Pulmonary artery endothelial cell (primary cell): ENCODE measurements at regions not wholly inside any gene's neighbourhood (a gene's known extent, or its start where the extent isn't known, plus 50 kb on each side); places are given as distances from the start of the nearest gene placed in this dataset.

ENCODE experiments used
- DNase-seq: peaks from one replicate; pipeline ENCODE4 v3.0.0-alpha.2; 2011; ENCODE audit warnings: low read depth, low spot score

DNA sequence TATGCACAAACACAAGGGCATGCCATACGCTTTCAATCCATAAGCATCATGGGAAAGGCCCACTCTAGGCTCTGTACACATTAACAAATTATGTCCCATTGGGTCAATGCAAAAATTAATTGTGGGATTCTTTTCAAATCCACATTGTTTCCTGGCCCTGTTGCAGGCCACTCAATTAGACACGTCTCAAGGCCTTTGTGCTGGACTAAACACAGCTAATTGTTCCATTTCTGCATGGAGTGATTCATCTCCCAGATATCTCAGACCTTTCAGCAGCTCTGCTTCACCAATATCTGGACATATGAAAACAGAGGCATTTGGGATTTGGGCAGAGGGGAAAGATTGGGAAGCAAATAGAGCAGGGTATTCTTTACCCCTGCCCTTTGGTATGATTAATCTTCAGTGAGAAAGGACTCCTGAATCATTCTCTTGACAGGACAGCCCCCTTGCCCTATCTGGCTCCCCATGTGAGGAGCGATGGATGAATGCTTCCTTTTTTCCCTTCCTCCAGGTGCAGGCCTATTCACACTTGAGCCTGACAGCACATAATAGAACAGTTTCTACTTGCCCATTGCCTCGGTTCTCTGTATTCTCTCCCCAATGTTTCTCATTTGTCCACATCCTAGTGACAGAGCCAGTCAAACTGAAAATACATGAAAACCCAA, 547.6 kb downstream of the HAO1 start:
- DNase-seq, result peak; percentile 13

DNA sequence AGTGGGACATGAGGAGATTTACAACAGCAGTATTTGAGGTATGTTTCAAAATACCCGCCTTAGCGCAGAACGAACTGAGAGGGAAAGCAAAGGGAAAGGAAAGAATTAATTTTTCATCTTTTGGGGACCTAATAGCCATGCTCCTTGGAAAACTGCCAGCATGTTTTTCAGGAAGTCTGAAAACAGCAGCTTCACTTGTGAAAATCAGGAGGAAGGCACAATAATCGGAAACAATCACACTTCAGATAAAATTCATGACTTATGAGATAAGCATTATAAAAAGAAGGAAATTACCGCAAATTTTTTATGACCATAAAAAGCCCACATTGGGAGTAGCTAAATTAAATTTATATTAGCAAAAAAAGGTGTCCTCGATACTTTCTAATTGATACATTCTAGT, 541.1 kb downstream of the HAO1 start:
- DNase-seq, result peak; percentile 81

DNA sequence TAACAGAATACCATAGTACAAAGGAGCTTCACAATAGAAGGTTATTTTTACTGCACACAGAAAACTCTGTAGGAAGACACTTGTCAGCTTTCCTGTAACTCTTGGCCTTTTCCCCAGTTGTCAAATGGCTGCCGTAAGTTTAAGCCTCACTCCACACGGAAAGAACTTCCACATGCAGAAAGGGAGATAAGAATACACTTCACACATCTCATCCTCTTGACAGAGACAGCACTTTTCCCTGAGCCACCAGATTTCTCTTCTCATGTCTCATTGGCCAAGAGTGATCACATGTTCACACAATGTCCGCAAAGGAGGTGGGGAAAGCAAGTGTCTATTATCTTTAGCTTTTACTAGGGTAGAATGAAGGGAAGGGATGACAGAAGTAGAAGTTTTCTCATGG, 540.7 kb downstream of the HAO1 start:
- DNase-seq, result peak; percentile 22

DNA sequence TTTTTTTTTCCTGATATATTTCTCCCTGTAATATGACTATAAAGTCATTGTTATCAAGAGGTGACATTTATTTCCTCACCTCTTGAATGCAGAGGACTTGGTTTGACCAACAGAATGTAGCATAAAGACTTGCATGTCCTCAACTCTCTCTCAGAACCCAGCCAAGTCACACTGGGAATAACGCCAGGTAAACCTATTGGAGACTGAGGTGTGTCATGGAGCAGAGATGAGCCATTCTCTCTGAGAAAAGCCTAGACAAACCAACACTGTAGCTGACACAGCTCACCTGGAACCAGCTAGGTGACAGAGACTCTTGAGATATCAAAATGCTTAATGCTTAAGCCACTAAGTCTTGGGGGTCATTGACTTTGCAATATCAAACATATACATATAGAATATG, 533.6 kb downstream of the HAO1 start:
- no peak for DNase-seq

DNA sequence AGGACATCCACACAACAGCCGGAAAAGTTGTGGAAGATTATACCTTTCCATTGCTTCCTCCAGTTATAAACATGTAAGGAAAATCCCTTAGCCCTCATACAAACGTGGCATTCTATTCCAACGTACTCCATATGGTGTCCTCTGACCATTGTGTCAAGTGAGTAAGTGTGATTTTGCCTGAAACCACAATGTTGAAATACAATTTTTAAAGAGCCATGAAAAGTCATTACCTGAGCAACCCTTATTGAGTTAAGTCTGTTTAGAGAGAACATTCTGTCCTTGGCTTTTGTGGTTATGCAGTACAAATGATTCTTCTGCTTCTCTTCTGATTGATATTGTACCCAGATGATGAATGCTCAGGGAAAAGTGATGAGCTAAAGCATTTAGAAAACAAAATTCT, 530.1 kb downstream of the HAO1 start:
- DNase-seq, result no peak

DNA sequence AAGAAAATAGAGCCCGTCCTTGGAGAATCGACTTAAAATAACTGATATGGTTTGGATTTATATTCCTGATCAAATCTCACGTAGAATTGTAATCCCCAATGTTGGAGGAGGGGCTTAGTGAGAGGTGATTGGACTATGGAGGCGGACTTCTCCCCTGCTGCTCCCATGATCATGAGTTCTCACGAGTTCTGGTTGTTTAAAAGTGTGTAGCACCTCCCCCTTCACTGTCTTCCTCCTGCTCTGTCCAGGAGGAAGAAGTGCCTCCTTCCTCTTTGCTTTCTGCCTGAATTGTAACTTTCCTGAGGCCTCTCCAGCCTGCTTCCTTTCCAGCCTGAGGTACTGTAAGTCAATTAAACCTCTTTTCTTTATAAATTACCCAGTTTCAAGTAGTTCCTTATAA, 529.2 kb downstream of the HAO1 start:
- DNase-seq, result no peak

DNA sequence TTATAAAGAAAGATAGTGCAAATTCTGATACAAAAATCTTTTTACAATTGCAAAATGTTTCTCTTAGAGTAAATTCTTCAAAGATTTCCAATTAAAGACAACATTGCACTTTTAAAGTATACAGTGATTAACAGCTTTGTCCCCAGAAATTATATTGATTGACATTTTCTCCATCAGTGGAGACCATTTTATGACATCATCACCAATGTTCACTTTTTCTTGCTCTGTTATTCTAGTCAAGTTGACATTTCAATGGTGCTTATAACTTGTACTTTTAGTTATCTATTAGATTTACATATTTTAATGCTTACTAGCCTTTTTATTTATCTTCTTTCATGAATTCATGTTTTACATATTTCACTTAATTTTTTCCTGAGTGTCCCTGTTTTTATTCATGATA, 524.8 kb downstream of the HAO1 start:
- no peak for DNase-seq

DNA sequence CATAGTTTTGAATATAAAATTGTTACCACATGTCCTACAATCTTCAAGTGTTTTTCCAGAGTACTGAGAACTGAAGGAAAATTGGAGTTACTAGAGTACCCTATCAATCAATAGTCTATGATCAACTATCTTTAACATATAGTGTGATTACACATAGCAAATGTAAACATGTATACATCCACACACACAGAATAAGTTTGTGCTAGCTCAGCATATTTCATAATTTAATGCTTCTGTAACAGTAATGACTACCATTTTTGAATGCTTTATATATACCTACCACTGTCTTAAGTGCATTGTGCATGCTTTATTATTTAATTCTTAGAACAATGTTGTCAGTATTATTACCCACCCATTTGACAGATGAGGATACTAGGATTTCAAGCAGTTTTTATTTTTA, 523.9 kb downstream of the HAO1 start:
- no peak for DNase-seq

DNA sequence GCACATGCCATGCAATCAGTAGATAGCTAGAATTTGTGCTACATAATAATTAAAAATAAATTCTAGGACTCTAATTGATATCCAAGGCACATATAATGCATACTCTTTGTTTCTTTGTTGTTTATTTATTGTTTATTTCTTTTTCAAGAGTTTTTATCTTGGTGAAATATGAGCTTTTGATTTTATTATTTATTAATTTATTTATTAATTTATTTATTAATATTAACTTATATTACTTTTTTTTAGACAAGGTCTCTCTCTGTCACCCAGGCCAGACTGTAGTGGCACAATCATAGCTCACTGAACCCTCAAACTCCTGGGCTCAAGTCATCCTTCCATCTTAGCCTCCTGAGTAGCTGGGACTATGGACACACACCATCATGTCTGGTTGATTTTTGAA, 519.9 kb downstream of the HAO1 start:
- no peak for DNase-seq

DNA sequence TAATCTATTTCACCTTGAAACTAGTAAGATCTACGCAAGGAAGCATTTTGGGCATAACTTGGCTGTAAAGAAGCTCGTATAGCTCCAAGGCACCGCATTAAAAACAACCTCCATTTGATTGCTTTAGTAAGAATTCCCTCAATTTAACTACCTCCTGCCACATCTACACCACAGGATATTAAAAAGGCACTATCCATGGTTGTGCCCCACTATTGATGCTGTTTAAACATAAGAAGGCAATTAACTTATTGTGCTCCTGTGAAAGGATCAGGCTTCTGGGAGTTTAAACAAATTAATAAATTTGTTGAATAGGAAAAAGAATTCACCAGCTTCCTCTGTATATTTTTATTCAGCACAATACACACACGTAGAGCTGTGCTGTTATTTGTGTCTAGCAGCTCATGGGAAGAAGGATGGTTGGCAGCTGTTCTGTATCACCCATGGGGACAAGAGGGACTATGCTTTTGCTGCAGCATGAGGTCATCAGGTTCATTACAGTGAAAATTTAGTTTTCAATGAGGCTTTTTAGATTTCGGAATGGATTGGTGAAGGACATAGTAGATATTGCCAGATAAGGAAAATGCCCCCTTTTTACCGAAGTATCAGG, 513.3 kb downstream of the HAO1 start:
- no peak for DNase-seq

DNA sequence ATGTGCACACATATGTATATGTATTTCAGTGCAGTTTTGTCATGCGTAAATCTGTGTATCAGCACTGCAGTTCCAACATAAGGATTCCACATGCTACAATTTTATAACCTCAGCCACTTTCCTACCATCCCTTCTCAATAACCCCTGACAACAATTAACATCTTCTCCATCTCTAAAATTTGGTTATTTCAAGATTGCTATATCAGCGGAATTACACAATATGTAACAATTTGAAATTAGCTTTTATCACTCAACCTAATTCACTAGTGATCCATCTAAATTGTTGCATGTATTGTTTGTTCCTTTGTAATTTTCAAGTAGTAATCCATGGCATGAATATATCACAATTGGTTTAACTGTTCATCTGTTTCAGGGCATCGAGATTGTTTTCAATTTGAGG, 511.3 kb downstream of the HAO1 start:
- DNase-seq, result no peak

DNA sequence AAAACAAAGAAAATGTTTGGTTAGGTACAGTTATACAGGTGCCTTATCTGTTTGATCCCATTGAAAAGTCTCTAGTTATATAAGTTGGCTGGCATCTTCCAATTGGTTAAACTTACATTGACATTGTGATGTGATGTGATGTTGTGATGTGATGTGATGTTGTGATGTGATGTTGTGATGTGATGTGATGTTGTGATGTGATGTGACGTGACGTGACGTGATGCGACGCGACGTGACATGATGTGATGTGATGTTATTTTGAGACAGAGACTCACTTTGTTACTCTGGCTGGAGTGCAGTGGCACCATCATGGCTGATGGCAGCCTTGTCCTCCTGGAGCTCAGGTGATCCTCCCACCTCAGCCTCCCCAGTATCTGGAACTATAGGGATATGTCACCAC, 507.6 kb downstream of the HAO1 start:
- no peak for DNase-seq

DNA sequence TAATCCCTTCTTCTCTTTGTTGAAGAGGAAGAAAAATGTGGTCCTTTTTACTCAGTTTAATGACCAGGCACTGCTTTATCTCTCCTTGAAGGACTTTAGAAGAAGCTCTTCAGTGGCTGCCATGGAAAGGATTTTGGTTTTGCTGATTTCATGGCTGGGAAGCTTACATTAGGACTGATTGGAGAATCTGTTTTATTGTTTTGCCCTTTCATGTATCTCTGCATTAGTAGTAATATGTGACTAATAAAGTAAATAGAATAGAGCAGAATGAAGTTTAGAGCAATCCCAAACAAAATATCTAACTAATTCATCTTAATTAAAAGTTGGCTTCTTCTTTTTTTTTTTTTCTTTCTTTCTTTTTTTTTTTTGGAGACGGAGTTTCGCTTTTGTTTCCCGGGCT, 502.9 kb downstream of the HAO1 start:
- no peak for DNase-seq

DNA sequence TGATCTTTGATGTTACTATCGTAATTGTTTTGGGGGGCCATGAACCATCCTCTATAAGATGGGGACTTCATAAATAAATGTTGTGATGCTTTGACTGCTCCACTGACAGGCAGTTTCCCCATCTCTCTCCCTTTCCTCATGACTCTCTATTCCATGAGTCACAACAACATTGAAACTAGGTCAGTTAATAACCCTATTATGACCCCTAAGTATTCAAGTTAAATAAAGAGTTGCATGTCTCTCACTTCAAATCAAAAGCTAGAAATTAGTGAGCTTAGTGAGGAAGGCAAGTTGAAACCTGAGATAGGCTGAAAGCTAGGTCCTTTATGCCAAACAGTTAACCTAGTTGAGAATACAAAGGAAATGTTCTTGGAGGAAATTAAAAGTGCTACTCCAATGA, 491.0 kb downstream of the HAO1 start:
- no peak for DNase-seq

DNA sequence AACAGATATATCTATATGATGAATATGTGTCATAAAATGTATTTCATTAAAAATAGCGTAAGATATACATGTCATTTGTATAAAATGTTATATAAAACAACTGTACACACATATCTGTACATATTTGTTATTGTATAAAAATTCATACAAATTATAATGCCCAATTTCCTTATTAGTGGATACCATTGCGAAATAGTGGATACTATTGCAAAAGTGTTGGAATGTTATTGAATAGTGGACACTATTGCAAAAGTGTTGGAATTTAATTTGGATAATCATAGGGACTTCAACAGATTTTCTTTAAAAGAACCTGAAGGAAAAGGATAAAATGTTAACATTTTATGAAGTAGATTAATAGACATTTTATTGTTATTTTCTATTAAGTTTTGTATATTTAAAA, 487.4 kb downstream of the HAO1 start:
- DNase-seq, result no peak

DNA sequence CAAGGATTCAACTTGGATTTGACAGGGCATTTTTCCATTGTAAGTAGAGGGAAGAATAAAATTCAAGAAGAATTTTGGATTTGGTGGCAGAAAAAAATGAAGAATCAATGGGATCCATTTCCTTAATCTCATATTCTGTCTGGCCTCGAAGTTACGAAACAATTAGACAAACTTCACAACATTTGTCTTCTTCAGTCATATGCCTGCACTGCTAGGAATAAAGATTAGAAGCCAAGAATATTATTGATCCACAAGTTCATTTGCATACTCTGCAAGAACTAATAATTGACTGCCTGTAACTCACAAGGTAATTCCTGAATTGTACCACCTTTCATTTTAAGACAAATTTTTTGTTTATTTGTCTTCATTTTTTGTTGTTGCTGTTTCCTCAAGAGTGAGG, 486.2 kb downstream of the HAO1 start:
- DNase-seq, result no peak

DNA sequence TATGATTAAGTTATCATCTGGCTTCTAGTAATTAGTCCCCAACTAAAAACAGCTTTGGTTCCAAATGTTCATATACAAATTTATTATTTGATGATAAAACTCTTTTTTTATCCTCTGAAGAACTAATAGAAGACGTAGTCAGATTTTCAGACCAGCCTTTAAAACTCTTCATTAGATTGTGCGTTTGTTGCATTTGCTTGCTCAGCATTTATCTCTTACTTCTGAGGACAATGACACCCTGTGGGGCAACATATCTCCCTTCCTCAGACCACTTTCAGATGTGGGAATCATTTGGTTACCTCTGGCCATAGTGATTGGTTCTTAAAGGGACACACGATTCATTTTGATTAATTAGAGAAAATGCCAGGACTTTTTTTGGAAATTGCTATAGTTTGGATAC, 481.8 kb downstream of the HAO1 start:
- DNase-seq, result no peak

DNA sequence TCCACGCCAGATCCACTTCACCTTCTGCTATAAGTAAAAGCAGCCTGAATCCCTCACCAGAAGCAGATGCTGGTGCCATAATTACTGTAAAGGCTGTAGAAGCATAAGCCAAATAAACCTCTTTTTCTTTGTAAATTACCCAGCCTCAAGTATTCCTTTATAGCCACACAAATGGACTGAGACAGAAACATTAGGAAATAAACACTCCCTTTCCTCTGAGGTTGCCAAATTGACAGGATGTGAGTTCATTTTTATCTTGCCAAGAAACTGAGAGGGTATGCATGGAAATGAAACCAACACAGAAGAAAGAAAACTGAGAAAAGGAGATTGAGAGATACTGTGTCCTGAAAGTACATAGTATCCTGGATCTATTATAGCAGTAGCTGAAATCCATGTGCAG, 481.2 kb downstream of the HAO1 start:
- DNase-seq, result peak; percentile 60

DNA sequence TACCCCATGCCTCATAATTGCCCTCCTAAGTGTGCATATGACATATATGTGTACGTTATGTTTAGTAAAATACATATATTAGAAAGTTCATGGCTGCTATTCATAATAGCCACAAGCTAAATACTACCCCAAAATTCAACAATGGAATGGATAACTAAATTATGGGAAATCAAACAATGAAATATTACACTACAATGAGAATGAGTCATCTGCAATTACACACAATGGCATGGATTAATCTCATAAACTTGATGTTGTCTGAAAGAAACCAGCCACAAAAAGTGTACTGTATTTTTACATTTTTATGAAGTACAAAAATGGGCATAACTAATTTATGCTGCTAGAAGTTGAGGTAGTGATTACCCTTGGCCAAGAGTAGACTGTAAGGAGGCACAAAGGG, 477.0 kb downstream of the HAO1 start:
- DNase-seq, result no peak

DNA sequence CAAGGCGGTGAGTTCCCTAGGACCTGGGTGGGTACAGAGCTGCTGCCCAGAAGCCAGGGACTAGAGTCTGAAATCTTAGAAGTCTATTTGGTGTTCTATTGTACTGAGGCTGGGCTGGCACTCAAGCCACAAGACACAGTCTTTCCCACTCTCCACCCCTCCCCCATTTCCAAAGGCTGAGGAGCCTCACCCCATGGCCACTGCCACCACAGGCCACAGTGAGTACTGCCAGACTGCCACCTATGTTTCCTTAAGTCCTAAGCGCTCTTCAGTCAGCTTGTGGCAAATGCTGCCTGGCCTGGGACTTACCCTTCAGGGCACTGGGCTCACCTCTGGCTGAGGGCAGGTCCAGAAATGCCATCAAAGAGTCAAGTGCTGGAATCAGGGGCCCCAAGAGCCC, 469.3 kb downstream of the HAO1 start:
- no peak for DNase-seq

DNA sequence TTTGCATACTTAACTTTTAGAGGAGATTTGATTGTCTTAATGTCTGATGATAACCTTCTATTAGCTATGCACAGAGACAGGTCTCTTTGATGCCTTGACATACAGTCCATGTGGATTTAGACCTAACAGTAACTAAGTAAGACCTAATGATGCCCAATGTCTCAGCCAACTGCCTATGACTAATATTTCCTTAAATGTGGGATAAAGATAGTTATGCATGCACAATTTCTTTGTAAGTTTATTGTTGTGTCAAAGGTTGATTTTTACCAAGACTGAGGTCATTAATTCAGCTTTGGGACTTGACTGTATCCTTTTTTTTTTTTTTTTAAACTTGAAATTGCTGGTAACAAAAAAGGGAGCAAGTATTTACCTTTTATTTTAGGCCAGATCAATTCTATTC, 450.0 kb downstream of the HAO1 start:
- peak; percentile 19 for DNase-seq

DNA sequence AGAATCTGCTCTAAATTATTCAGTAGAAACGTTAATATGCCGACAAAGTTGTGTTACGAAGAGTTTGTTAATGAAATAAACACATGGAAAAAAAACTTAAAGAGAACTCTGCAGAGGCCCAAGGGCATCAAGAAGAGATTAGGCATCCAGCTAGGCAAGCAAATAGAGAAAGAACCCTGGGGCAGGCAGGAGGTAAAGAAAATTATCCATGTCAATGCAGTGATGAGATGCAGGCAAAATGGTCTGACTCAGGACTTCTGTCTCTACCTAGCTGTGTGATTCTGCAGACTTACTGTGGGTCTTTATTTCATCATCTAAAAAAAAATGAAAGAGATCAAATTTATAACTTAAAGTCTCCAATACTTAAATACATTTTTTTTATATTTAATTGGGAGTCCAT, 448.0 kb downstream of the HAO1 start:
- DNase-seq, result no peak

DNA sequence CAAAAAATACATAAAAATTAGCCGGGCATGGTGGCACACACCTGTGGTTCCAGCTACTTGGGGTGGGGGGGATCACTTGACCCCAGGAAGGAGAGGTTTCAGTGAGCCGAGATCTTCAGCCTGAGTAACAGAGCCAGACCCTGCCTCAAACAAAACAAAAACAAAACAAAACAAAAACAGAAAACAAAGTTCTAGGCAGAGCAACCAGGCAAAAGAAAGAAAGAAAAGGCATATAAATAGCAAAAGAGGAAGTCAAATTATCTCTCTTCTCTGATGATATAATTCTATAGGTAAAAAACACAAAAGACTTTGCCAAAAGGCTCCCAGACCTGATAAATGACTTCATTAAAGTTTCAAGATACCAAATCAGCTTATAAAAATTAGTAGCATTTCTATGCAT, 446.9 kb downstream of the HAO1 start:
- DNase-seq, result no peak
